ENCODE measurements at regions not wholly inside any gene's neighbourhood (a gene's known extent, or its start where the extent isn't known, plus 50 kb on each side); places are given as distances from the start of the nearest gene placed in this dataset.

DNA sequence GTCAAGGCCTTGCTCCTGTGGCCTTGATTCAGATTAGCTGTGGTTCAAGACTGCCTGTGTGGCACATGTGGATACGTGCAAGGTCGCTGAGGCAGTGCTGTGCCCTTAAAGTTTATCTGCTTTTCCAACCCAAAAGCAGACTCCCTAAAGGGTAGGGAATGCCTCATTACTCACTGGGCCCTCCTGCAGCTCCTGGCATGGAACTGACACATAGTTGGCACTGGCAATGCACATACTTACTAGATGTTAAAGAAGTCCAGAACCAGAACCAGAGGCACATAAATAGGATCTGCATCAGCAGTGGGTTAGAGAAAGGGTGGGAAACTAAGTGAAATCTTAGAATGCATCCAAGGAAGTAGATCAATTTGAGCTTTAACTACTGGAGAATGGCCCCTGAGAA, 90.6 kb upstream of the MLN start:
- intact Hi-C loops (cut with DNase I) = no loop called here
- H3K4me3 ChIP-seq (ENCODE audit: low read length in 3 of 3) = no peak overlapping the region
- H3K27me3 ChIP-seq (ENCODE audit: control insufficient read depth, insufficient read depth, low read length) = no peaks in the 10 kb centered on the region
- no peak for FAIRE-seq
- no peak overlapping the region for H3K27ac ChIP-seq (ENCODE audit: low read depth in 2 of 2, low read length in 2 of 2)
- TF ChIP-seq, protein P1, sequence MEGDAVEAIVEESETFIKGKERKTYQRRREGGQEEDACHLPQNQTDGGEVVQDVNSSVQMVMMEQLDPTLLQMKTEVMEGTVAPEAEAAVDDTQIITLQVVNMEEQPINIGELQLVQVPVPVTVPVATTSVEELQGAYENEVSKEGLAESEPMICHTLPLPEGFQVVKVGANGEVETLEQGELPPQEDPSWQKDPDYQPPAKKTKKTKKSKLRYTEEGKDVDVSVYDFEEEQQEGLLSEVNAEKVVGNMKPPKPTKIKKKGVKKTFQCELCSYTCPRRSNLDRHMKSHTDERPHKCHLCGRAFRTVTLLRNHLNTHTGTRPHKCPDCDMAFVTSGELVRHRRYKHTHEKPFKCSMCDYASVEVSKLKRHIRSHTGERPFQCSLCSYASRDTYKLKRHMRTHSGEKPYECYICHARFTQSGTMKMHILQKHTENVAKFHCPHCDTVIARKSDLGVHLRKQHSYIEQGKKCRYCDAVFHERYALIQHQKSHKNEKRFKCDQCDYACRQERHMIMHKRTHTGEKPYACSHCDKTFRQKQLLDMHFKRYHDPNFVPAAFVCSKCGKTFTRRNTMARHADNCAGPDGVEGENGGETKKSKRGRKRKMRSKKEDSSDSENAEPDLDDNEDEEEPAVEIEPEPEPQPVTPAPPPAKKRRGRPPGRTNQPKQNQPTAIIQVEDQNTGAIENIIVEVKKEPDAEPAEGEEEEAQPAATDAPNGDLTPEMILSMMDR (IDR thresholded peaks at IDR 0.05; ENCODE audit: borderline replicate concordance, extremely low read depth, insufficient read depth) = no peak
- DNase-seq = peak in 1 of 5 donors; percentile 21
- H3K4me1 ChIP-seq (ENCODE audit: control insufficient read depth in 2 of 3, insufficient read depth in 2 of 3, low read depth in 1 of 3, low read length in 3 of 3) = peaks cover 0 to 11% (median 7%) of the 10 kb centered on the region in 3 donors
- H3K9me3 ChIP-seq (ENCODE audit: control insufficient read depth in 2 of 3, insufficient read depth in 1 of 3, low read length in 3 of 3) = no peaks in the 10 kb centered on the region
- no peaks in the 10 kb centered on the region for H3K36me3 ChIP-seq (ENCODE audit: control insufficient read depth in 2 of 3, insufficient read depth in 3 of 3, low read length in 3 of 3)
- no peak overlapping the region for H3K9ac ChIP-seq (ENCODE audit: low read length in 3 of 3)

DNA sequence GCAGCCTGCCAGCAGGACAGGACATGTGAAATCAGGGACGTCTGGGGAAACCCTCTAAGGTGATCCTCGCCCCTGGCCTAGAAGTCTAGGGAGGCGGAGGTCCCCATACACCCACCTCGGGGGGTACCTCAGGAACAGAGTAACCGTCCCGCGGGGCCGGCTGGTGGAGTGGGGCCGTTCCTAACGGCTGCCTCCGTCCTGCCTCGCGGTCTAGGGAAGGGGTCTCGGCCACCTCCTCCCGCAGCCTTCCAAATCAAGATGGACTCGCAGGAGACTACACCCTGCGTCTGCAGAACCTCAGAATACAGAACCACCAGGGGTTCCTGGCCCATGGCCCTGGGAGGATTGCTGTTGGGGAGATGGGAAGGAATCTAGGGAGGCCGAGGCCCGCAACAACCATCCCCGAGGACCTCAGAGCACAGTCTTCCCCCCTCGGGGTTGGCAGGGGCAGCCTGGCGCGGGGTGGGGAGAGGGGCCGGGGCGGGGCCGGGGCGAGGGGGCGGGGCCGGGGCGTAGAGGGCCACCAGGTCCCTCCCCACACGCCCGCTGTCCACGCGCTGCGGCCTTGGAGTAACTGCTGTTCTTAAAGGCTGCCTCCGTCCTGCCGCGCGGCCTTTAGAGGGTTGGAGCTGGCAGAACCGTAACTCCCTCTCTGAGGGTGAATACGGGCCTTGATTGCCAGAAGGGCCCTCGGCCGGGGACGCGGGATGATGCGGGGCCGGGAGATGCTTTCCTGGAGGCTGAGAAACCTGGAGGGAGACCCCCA, 89.0 kb upstream of the MLN start:
- H3K27ac ChIP-seq (ENCODE audit: low read depth in 2 of 2, low read length in 2 of 2) = no peak overlapping the region
- no peak for FAIRE-seq
- peak in 1 of 5 donors; percentile 64 for DNase-seq
- no peak overlapping the region for H3K4me3 ChIP-seq (ENCODE audit: low read length in 3 of 3)
- H3K4me1 ChIP-seq (ENCODE audit: control insufficient read depth in 2 of 3, insufficient read depth in 2 of 3, low read depth in 1 of 3, low read length in 3 of 3) = peaks cover 0 to 11% (median 7%) of the 10 kb centered on the region in 3 donors
- no peaks in the 10 kb centered on the region for H3K9me3 ChIP-seq (ENCODE audit: control insufficient read depth in 2 of 3, insufficient read depth in 1 of 3, low read length in 3 of 3)
- intact Hi-C loops (cut with DNase I) = no loop called here
- H3K9ac ChIP-seq (ENCODE audit: low read length in 3 of 3) = no peak overlapping the region
- TF ChIP-seq, protein P1 (IDR thresholded peaks at IDR 0.05; ENCODE audit: borderline replicate concordance, extremely low read depth, insufficient read depth) = no peak
- no peaks in the 10 kb centered on the region for H3K27me3 ChIP-seq (ENCODE audit: control insufficient read depth, insufficient read depth, low read length)
- no peaks in the 10 kb centered on the region for H3K36me3 ChIP-seq (ENCODE audit: control insufficient read depth in 2 of 3, insufficient read depth in 3 of 3, low read length in 3 of 3)

DNA sequence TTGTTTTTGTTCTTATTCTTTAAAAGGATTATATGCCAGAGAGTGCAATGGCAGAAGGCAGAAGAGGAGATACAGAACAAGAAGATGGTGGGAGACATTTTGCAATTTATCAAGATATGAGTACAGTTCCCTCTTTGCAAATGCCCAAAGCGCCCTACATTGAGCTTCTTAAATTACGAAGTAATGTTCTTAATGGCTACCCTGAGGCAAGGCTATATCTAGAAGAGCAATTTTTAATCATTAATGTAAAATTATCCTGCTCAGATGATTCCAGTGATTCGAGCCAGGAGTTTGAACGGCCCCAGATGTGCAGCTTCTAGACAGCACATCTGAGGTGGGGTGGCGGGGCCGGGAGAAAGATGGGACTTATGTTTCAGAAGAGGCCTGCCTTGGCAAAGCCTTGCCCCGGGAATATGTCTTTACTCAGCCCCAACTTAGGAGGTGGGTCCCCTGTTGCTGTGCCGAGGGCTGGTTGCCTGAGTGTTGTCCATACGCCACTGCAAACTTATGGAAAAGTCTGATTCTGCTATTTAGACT, 84.9 kb upstream of the MLN start:
- intact Hi-C loops (cut with DNase I) = no loop called here
- Histone ChIP-seq H3K27ac (ENCODE audit: low read depth in 2 of 2, low read length in 2 of 2) (no peak overlapping the region), H3K4me1 (ENCODE audit: control insufficient read depth in 2 of 3, insufficient read depth in 2 of 3, low read depth in 1 of 3, low read length in 3 of 3) (no peaks in the 10 kb centered on the region), H3K27me3 (ENCODE audit: control insufficient read depth, insufficient read depth, low read length) (no peaks in the 10 kb centered on the region), H3K9ac (ENCODE audit: low read length in 3 of 3) (no peak overlapping the region), H3K4me3 (ENCODE audit: low read length in 3 of 3) (no peak overlapping the region), H3K9me3 (ENCODE audit: control insufficient read depth in 2 of 3, insufficient read depth in 1 of 3, low read length in 3 of 3) (no peaks in the 10 kb centered on the region), H3K36me3 (ENCODE audit: control insufficient read depth in 2 of 3, insufficient read depth in 3 of 3, low read length in 3 of 3) (no peaks in the 10 kb centered on the region)
- peak in 1 of 5 donors; percentile 18 for DNase-seq
- TF ChIP-seq, protein P1 (IDR thresholded peaks at IDR 0.05; ENCODE audit: borderline replicate concordance, extremely low read depth, insufficient read depth) = no peak
- no peak for FAIRE-seq

Measured in kidney (tissue), 13 donors.